HG02884 (cell line): ENCODE measurements at regions not wholly inside any gene's neighbourhood (a gene's known extent, or its start where the extent isn't known, plus 50 kb on each side); places are given as distances from the start of the nearest gene placed in this dataset.

ENCODE experiments used
- ATAC-seq: cut with Tn5 transposase; IDR thresholded peaks from one replicate; pipeline ENCODE4 v1.9.1; 2021; ENCODE audit warnings: mild to moderate bottlenecking, moderate library complexity; ENCODE audit not compliant: unreplicated experiment

DNA sequence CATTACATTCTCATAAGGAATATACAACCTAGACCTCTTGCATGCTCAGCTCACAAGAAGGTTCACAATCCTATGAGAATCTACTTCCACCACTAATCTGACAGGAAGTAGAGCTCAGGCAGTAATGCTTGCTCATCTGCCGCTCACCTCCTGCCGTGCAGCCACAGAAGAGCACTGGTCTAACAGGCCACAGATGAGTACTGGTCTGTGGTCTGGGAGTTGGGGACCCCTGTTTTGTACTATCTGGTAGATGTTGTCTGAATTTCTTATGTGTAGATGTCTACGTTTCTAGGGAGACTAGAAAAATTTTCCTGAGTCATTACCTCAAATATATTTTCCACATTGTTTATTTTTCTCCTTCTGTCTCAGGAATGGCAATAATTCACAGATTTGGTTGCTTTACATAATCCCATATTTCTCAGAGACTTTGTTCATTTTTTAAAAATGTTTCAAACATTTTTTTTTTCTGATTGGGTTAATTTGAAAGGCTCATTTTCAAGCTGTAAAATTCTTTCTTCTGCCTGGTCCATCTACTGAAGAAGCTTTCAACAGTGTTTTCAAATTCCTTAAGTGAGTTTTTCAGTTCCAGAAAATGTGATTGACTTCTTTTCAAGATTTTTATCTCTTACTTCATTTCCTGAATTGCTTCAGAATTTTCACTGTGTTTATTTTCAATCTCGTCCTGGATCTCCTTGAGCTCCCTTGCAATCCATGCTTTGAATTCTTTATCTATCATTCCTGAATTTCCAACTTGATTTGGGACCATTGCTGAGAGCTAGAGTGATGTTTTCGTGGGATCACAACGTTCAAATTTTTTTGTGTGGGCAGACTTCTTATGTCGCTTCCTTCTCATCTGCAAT is 1322.2 kb downstream of the PCDH9 start:
- ATAC-seq: no peak

DNA sequence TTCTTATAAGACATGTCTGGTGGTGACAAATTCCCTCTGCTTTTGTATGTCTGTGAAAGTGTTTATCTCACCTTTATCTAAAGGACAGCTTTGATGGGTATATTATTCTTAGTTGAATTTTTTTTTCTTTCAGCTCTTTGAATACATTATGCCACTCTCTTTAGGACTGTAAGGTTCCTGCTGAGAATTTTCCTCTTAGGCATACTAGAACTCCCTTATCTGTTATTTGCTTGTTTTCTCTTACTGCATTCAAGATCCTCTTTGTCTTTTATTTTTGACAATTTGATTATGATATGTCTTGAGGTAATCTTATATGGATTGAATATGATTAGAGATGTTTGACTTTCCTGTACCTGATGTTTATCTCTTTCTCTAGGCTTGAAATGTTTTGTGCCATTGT is 1328.4 kb downstream of the PCDH9 start:
- ATAC-seq: no peak

DNA sequence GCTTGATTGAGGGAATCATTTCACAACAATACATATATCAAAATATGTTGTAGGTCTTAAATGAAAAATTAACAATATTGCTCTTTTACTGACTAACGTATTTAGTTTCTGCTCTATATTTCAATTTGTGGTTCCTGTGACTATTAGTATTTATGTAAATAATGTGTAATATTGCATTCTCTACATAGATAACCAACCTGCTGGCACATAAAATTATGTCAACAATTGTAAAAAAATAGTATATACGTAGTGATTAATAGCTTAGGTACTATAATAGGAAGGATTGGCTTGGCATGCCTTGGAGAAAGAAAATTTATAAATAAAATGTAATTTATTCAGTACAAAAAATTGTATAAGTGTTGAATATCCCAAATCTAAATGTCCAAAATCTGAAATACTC is 1336.1 kb downstream of the PCDH9 start:
- ATAC-seq: no peak

DNA sequence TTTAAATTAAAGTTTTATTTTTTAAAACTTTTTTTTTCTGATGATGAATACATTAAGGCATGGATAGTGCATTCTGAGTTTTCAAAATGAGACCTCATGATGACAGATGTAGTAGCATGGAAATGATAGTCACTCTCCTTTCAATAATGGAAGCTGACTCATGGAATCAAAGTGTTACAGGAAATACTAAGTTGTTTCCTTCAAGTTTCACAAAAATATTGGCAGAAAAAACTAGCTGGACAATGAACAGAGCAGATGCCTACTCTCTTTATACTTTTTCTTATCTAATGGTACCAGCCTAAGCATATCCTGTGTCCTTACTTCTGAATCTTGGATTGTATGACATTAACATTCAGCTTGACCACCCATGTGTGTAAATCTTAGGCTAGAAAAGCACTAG is 1337.3 kb downstream of the PCDH9 start:
- no peak for ATAC-seq

DNA sequence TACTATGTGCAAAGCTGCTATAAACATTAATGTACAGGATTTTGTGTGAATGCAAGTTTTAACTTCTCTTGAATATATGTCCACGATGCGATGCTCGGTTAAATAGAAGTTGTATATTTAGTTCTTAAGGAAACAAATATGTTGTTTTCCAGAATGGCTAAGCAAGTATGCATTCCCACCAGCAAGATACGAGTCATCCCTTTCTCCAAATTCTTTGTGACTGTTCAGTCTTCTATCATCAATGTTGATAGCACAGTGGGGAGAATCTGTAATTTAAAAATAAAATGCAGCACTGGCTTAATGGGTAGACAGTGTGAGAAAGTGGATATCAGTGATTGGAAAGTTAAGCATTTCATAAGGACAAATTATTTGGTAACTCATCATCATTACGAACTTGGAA is 1340.8 kb downstream of the PCDH9 start:
- no peak for ATAC-seq

DNA sequence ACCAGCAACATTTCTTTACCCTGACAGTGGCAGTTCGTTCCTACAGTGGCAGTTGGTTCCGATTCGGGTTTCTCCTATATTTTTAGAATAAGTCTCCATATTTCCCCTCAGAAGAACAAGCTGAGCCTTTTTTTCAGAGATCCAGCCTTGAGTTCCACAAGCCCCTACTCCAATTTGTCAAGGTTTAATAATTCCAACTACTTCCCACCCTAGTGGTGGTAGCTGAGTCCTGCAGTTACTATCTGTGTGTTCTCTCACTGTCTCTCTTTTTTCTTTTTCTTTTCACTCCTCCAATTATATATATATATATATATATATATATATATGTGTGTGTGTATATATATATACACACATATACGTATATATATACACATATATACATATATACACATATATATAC is 1347.3 kb downstream of the PCDH9 start:
- no peak for ATAC-seq

DNA sequence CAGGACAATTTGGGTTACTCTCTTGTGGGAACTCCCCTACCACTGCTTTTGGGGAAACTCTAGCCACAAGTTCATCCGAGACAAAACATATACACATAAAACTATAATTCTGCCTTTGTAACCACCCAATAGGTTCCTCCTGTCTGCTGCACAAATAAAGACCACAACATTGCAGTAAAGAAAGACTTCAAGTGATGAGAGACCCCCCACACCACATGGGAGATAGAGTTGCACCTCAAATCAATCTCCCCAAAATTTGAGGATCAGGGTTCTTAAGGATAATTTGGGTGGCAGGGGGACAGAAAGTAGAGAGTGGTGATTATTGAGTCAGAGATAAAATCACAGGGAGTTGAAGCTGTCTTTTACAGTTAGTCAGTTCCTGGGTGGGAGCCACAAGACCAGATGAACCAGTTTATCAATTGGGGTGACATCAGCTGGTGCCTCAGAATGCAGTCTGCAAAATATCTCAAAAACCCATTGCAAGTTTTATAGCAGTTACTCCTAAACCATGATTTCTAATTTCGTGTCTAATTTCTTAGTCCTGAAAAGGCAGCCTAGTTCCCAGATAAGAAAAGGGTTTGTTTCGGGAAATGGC is 1348.5 kb downstream of the PCDH9 start:
- ATAC-seq: no peak

GRCh38 chr13:65875031-65875430 is 1355.1 kb downstream of the PCDH9 start:
- ATAC-seq: no peak

DNA sequence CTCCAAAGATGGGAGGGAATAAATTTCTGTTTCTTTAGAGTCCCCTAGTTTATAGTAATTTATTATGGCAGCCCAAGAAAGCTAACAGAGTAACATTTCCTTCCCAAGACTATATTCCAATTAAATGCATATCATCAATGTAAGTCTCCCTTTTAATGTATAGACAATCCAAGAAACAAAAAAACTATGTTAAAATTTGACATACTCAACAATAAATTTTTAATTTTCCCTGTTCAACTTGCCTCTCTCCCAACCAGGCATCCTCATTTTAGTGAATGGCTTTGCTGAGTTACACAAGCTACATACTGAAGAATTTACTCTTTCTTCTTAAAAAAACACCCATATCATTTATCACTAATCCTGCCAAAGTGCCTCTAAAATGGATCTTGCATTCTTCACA is 1357.7 kb downstream of the PCDH9 start:
- ATAC-seq: no peak

DNA sequence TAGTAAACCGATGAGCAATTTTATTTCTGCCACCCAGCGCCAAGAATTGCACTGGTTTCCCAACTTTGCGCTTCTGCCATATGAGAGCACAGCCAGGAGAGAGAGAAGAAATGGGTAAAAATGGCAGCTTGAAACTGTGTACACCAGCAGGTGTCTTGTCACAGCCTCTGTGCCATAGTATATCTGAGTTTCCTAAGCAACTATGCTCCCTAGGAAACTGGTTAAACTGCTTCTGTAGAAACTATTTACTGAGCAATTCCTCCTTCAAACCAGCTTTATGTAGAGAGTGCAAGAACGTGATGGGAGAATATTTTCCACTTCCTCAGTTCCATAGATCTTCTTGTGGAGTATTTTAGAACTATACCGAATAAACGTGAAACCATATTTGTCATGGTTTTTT is 1361.3 kb downstream of the PCDH9 start:
- ATAC-seq: no peak

DNA sequence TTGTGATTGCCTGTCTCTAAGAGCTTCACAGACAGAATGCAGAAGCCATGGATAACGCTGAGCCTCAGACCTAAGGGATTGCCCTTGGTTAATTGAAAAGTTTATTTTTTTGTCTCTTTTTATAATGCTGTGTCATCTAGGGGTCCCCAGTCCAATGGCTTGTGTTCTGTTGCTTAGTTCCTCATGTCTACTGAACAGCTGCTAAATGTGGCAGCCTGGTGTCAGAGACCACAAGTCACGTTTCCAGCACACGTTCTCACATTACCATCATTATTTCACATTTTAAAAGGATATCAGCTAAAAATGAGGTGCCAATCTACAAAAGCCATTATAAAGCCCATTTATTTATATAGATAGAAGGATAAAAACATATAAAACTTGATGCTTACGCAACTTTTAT is 1362.0 kb downstream of the PCDH9 start:
- no peak for ATAC-seq

- ATAC-seq: no peak
Measured at GRCh38 chr13:65866138-65866537, 1364.0 kb downstream of the PCDH9 start.

GRCh38 chr13:65865206-65865605 is 1364.9 kb downstream of the PCDH9 start:
- ATAC-seq: no peak

- no peak for ATAC-seq
Measured at GRCh38 chr13:65864039-65864438, 1366.1 kb downstream of the PCDH9 start.

GRCh38 chr13:65860306-65860705 is 1369.8 kb downstream of the PCDH9 start:
- no peak for ATAC-seq

DNA sequence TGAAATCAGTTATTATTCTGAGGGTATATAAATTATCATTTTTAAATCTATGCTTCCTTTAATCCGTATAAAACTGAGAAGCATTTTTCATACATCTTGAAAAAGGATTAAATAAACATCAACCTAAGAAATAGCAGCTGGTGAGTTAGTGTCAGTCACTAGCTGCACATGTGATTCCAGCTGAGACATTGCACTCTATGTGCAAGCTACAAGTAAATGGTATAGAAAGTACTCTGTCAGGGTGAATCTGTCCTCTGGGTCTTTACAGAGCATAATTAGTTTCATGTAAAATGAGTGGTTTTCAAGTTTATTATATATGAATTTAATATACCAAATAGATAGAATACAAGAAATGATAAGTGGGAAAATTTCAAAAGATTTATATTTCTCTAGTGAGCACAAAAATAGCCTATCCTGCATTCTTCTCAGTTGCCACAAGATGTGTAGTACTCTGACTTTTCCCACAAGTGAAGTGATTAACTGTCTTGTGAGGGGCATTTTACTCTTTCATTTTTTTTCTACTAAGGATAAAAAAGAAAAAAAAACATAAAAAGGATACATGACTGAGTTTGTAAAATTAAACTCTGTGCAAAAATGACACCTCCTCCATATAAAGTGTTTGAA is 1372.1 kb downstream of the PCDH9 start:
- ATAC-seq: no peak

GRCh38 chr13:65856431-65856830 is 1373.7 kb downstream of the PCDH9 start:
- no peak for ATAC-seq

- no peak for ATAC-seq
Measured at GRCh38 chr13:65855242-65855805, 1374.8 kb downstream of the PCDH9 start.

DNA sequence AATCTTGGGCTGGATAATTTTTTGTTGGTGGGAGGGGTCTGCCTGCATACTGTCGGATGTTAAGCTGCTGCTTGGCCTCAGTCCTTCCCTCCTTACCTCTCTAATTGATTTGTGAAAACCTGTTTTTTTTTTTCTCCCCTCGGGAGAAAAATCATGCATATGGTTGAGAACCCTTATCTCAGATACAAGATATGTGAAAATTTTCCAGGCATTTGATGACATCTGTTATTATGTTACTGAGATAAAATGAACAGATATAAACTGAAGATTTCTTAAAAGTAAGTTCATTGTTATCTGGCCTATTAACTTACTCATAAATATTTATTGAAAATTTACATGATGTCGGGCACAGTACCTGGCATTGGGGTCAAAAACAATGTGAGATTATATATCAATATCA is 1375.7 kb downstream of the PCDH9 start:
- ATAC-seq: no peak

DNA sequence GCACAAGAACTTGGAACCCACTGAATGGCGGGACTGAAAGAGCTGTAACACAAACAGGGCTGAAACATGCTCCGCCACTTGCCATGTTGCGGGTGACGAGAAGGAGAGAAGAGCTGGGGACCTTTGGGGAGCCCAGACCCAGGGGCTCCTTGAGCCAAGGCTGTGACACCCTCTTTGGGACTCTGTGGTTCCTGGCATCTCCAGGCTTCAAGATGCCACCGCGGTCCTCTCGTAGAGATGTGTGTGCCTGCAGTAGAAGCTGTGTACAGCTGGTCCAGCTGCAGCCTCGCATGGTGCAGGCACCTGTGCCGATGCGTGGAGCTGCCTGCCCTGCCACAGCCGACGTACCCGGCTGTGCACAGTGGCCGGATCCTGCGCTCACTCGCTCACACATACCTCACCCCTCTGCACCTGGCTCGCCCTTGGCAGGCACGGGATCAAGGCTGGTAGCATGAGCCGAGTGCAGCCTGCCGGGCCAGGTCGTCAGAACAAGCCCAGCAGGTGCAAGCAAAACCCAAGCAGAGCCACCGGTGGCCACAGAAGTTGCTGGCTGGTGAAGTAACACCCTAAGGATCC is 1385.8 kb downstream of the PCDH9 start:
- ATAC-seq: no peak

DNA sequence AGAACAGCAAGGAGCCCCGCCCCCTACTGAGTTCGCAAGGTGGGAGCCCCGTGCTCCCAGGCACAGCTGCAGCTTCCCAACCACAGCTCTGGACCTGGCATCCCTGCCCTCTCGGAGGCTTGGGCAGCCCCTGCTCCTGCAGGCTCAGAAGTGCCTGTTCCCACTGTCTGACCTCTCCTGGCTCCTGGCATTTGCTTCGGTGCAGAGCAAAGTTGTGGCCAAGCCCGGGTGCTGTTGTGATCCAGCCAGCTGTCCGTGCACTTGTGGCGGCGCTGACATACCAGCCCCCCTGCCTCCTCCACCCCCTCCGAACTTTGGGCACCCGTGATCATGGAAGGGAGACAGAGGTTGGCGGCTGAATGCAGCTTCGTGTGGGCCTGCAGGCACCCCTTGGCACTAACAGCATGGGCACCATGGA is 1386.8 kb downstream of the PCDH9 start:
- ATAC-seq: no peak
